ENCODE measurements at regions not wholly inside any gene's neighbourhood (a gene's known extent, or its start where the extent isn't known, plus 50 kb on each side); places are given as distances from the start of the nearest gene placed in this dataset.
A peak's percentile ranks its signal among the peaks of the same experiment; 100 is the strongest.

DNA sequence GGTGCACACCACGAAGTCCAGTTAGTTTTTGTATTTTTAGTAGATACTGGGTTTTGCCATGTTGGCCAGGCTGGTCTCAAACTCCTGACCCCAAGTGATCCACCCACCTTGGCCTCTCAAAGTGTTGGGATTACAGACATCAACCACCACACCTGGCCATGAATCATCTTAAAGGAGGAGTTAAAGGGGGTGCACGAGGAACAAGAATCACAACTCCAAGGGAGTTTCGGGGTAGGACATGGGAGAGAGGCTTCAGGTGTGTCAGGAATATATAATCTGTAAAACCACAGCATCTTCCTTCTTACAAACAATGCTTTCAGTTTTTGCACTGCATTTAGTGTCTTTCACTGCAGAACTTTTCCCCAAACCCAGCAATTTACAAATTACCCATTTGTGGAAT lies 137.4 kb upstream of the SGK1 start:
- DNase-seq (ENCODE audit: low read depth in 2 of 2): no peak

DNA sequence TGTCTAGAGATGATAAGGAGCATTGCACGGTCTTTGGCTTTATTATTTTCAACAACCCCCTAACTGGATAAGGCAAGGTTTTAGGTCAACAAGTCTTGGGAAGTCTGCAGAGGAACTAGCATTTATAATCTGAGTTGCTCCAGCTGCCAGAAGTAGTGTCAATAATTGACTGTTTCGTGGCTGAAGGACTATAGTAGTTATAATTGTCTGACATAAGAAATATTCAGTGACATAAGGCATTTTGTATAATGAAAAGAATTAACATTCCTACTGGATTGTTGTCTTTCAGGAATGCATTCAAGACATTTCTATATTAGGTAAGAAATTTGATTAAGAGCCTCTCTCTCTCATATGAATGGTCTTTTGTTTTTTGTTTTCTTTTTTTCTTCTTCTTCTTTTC lies 136.9 kb upstream of the SGK1 start:
- DNase-seq (ENCODE audit: low read depth in 2 of 2): no peak

DNA sequence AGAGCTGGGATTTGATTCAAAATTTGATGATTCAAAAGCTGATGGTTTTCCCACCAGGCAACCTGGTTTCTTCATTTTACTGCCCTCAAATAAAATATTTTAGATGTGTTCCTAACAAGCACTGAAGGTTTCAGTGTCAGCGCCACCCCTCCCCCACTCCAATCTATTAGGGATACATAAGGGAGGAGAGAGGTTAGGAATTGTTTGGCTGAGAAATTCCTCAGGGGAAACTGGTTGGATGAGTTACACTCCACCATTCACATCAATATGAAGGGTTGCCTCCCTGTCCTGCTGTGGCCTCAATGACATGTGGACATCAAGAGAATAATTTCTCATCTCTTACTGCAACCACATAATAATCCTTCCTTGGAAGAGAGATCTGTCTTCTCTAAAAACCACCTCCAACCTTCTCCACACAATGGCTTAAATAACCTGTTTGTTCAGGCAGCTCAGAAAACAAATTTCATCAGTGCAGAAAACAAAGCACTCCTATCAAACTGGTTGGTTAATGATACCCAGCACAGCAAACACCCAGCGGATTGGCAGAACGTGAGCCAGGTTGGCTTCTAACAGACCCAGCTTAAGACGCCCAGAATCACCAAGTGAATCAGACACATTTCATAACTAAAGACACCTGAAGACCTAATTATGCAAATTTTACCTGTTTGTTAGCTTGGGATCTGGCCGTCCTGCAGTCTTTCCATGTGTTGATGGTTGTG lies 136.0 kb upstream of the SGK1 start:
- no peak for DNase-seq (ENCODE audit: low read depth in 2 of 2)

DNA sequence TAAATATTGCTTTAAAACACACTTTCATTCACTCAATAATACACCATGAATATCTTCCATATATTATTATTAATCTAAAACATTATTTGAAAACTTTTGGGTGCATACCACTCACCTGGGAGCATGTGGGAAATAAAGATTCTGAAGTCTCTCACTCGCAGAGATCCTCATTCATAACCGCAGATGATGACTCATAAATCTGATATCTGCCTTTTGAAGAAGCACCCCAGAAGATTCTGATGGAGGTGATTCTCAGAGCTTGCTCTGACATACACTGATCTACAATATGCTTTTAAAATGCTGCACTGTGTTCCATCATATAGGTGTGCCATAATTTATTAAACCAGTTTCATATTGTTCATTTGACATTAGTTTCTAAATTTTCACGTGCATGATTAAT lies 135.0 kb upstream of the SGK1 start:
- DNase-seq (ENCODE audit: low read depth in 2 of 2): no peak

DNA sequence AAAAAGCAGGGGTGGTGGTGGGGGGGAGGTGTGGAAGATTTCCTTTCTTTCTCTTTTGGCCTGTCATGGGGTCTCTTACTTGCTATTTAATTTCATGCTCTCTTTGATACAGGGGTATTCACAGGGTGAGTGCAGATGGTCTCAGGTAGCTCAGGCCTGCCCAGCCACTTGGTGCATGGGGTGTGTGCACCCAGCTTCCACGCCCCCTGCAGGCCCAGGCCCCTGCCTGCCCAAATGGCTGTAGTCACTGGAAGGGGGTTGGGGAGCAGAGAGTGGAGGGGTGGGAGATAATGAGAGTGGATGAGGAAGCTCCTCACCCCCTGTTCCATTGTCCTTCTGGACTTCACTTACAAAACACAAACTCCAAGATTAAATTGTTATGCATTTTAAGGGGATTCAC lies 133.6 kb upstream of the SGK1 start:
- DNase-seq (ENCODE audit: low read depth in 2 of 2): no peak

DNA sequence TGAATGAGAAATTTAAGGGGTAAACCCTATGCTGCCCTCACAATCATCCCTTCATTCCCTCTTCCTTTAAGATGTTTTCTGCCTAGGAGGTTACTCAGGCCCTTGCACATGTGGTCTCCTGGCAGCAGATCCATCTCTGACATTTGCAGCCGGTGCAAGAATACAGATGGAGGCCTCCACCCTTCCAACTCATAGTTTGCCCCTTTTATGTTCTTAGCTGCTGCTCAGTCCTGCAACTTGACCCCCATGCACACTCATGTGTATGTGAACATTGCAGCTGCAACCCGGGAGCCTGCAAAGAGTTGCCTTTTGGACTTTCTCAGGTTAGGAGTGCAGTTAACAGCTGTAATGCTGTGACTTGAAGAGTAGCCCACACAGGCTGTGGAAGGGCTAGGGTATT lies 131.9 kb upstream of the SGK1 start:
- DNase-seq (ENCODE audit: low read depth in 2 of 2): no peak

DNA sequence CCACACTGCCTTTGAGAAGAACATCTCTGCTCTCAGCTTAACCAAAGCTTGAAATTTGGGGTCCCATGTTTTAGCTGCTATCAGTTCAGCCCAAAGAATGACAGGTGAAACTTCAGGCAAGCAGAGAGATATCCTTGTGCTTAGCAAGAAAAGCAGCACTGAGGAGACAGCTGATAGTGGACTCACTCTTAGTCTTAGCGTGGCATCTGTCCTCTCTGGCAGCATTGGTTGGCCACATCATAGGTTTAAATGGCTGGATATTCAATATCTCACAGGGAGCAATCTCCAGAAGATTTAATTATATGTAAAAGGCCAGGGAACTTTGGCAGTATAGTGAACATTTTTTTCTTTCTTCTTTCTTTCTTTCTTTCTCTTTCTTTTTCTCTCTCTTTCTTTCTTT lies 131.1 kb upstream of the SGK1 start:
- DNase-seq (ENCODE audit: low read depth in 2 of 2): no peak

DNA sequence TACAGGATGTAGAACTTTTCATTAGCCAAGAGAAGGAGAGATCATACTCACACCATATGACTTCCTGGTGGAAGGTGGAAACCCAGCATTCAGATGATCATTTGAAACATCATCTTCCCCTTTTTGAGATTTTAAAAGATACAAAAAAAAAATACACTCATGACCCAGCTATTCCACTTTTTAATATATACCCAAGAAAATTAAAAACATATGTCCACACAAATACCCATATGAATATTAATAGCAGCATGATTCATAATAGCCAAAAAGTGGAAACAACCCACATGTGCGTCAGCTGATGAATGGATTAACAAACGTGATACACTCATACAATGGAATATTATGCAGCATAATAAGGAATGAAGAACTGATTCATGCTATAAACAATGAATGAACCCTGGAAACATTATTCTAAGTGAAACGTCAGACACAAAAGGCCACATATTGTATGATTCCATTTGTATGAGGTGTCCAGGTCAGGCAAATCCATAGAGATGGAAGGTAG lies 130.0 kb upstream of the SGK1 start:
- DNase-seq (ENCODE audit: low read depth in 2 of 2): no peak

DNA sequence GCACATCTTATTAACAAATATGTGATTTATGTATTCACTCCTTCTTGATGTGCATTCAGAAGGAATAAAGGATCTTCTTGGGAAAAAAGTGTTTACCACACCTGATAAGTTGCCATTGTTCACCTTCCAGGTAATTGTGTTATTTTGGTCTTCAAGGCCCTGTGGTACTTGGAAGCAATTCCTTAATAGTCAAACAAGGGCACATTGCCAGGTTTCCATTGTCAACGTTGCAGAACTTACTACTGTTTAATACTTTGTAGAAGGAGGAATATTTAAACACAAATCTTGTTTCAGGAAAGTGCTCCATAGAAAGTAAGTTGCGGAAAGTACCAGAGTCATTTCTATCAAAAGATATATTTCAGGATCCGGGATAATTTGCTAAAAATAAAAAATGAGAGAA lies 129.5 kb upstream of the SGK1 start:
- no peak for DNase-seq (ENCODE audit: low read depth in 2 of 2)

DNA sequence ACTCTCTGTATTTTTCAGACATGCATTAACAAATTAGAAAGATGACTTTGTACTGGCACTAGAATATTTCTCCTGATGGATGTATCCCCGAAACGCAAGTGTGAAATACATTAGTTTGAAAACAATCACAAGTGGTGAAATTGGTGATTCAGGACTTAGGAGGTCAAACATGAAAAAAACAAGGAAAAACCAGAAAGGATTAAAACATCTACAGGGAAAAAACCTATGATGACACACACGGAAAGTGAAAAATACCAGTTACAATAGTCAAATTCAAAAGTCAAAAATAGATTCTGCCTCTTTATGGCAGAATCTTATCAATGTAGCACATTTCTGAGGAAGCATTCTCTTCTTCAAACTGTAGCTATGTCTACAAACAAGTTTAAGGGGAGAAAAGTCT lies 129.0 kb upstream of the SGK1 start:
- DNase-seq (ENCODE audit: low read depth in 2 of 2): no peak

DNA sequence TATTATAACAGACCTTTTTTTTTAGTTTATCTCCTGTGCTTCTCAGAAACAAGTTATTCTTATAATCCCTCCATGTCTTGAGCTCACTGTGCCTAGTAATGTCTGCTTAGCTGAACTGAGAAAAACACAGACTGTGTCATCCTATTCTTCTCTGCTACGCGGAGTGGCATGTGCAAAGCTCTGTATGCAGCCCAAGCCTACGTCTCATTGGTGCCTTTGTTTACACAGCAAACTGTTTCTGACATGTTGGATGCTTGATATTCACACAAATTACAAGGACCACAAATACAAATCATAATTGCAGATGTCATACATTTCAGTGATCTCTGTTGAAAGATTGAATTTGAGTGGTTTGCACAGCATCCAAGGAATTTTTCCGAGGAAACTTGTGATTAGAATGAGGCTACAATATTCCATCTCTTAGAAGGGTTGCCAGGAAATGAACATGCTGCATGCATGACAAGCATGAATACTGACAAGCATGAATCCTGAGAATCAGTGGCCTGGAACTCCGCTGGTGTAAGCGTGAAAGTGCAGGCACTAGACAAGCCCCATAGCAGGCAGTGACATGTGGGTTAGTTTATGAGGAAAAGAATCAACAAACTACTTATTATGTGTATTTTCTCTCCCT lies 128.4 kb upstream of the SGK1 start:
- no peak for DNase-seq (ENCODE audit: low read depth in 2 of 2)

DNA sequence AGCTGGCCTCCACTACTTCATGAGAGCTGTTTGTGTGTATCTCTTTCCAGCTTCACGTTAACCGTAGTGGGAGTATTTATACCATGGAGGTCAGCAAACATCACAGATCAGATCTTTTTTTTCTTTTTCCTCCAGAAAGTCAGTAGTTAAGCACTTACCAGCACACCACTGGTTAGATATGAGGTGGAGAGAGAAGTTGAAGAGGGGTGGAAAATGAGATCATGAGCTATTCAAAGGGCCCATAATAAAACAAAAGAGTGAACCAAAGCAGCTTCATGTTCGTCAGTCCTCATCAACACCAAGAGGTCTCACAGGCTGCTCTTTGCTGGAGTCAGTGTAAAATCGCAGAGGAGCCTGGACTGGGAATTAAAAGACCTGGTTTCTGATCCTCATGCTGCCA lies 125.1 kb upstream of the SGK1 start:
- no peak for DNase-seq (ENCODE audit: low read depth in 2 of 2)

DNA sequence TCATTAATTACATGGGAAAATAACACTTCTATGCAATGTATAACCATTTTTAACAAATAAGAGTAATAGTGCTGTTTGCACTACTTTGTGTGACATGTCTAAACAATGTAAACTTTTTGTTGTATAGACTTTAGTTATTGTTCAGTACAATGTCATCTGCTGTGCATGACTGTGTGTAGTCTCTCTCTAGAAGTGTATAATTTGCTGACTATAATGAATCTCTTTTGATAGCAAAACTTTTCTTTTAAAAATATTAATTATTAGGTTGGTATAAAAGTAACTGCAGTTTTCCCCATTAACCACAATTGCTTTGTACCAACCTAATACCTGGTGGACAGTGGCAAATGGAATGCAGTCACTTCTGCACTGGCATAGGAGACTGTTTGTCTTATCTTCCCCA lies 124.2 kb upstream of the SGK1 start:
- no peak for DNase-seq (ENCODE audit: low read depth in 2 of 2)

DNA sequence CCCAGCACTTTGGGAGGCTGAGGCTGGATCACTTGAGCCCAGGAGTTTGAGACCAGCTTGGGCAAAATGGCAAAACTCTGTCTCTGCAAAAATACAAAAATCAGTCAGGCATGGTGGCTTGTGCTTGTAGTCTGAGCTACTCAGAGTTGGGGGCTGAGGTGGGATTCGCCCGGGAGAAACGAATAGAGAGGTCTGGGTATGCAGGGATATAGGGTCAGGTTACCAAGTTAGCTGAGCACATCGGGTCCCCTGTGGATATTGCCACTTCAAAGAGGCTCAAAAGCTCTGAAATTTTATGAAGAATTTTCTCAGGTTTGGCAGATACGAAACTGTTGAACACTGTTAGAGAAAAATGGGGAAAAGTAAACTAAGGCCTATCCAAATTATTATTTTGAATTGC lies 120.9 kb upstream of the SGK1 start:
- no peak for DNase-seq (ENCODE audit: low read depth in 2 of 2)

DNA sequence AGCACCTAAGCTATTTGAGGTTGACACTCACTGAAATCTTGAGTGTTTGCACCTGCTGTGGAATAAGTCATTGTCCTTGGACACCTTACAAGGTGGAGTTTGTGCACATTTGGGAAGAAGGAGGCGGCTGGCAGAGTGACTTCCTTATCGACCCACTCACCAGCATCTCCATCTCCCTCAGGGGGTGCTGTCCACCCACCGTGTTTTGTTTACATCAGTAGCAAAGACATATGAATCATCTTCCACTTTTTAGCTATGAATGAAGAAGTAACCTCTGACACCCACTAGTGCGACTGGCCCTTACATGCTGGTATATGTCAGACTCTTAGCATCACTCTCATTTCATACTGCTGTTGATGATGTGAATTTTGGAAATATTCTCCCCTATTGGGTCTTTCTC lies 119.5 kb upstream of the SGK1 start:
- no peak for DNase-seq (ENCODE audit: low read depth in 2 of 2)

DNA sequence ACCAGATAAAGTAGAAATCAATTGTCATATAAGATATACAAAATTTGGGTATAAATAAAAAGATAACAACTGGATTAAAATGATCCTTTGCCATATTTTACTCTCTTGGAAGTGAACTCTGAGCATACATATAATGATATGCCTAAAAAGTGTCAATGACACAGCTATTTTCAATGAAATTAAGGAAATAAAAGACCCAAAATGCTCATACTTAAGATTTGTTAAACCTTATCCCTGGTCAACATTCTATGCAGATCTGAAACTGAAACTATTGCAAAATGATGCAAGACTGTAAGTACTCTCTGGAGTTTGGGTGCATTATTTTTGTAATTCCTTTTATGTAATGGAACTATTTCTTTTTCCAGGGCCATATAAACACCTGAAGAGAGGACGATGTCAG lies 119.0 kb upstream of the SGK1 start:
- no peak for DNase-seq (ENCODE audit: low read depth in 2 of 2)

DNA sequence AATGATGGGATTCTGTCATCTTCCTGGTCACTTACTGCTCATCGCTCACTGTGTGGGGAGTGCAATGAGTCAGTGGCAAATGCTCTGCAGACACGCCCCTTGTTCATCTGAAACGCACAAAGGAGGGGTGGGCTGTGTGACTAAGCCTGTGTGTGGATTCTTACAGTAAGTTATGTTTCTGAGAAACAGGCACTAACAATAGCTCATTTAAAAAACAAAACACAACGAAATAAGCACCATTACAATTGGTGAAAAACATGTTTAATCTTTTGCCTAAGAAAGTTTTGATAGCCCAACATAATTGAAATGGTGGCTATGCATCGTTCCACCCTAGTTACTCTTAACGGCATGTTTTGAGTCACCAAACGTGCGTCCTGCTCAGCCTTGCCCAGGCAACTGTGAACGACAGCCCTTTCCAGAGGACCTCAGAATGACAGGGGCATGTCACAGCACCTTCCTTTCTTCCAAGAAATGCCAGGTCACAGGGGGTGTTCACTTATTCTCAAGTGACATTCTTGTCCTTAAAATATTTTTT lies 118.4 kb upstream of the SGK1 start:
- peak; percentile 39 to 60 for DNase-seq (ENCODE audit: low read depth in 2 of 2)

DNA sequence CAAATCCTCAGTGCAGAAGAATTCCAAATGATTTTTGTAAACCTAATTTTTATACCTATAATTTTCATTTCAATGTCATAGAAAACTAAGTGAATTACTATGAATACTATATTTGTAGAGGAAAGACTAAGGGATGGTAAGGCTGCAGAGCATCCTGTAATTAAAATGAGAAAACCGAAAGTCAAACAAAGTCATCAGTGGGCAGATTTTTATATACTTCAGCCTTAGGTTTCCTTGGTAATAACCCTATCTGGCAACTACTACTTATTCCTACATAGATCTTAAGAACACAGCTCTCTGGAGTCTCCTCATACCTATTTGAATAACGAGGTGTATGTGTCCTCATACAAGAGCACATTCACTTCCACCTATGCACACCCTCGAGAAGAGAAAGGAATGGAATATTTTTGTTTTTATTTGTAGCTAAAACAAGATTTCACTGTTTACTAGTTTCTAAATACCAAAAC lies 117.9 kb upstream of the SGK1 start:
- DNase-seq (ENCODE audit: low read depth in 2 of 2): no peak

DNA sequence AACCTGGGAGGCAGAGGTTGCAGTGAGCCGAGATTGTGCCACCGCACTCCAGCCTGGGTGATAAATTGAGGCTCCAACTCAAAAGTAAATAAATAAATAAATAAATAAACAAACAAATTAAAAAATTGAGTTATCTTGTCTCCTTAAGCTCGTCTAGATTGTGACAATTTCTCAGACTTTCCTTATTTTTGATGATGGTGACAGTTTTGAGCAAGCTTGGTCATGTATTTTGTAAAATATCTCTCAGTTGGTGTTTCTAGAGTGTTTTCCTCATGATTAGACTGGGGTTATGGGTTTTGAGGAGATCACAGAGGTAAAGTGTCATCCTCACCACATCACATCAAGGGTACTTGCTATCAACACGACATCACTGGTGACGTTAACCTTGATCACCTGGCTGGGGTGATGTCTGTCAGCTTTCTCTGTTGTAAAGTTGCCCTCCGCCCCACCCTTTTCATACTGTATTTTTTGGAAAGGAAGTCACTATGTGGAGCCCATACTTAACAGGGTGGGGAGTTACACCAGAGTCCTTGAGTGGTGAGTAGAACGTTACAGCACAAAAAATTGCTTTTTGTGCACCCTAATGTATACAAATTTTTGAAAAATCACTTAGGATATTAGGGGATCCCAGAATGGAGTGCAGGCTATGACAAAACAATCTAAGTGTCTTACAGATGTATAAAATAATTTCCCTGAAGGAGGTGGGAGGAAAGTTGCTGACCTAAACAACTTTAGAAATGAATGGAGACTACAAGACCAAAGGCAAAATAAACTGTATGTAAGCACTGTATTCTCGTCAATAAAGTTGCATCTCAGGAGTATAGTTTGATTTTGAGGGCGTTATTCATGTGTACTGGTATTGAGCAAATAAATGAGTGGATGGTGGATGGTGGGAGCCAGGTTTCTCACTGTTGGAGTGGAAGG lies 116.4 kb upstream of the SGK1 start:
- no peak for DNase-seq (ENCODE audit: low read depth in 2 of 2)

DNA sequence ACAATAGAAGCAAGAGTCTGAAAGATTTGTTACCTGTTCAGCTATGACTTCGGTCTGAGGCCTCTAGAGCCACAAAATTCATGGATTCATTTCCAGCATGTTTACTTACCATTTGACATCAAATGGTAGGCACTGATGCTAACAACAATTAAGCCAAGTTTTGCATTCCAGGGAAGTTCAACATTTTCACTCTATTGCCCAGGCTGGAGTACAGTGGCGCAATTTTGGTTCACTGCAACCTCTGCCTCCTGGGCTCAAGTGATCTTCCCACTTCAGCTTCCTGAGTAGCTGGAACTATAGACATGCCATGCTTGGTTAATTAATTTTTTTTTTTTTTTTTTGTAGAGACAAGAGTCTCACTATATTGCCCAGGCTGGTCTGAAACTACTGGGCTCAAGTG lies 114.1 kb upstream of the SGK1 start:
- DNase-seq (ENCODE audit: low read depth in 2 of 2): no peak

DNA sequence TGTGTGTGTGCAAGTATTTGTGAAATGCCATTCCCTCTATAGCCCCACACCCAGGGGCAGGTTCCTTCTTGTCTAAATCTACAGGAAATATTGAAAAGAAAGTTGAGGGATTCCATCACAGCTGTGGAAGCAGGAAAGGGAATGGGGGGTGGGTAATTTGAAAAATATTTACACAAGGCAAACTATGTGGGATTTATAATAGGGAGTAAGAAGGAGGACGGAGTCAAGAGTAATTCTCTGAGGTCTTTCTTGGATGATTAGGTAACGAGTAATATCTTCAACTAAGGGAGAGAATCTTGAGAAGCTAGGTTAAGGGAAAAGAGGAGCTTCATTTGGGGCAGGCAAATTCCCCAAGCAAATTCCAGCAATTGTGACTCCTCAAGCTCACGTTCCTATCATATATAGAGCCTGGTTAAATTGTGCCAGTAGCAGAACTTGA lies 113.5 kb upstream of the SGK1 start:
- DNase-seq (ENCODE audit: low read depth in 2 of 2): no peak

DNA sequence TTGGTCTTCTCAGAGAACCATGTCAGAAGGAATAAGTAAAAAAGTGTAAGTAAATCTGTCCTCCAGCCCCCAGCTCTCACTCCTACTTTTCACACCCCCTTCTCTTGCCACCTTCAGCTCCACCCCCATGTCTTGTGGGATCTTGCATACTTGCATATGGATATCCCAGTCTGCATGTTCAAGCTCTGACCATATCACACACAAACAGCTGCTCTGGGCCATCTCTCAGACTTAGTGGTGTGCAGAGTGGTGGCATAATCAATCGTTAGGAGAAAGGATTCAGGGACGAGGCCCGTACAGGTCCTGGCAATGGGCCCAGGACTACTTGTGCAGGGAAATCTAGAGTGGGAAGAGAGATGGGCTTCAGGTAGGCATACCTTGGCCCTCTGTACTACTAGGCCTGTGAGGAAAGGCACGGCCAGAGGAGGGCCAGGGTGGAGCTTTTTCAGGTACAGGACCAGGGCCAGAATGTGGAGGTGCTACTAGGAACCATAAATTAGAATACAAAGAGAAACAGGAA lies 112.0 kb upstream of the SGK1 start:
- DNase-seq (ENCODE audit: low read depth in 2 of 2): no peak

Measured in stimulated activated CD4-positive, alpha-beta T cell treated with anti-CD3 and anti-CD28 coated beads, Interleukin-1b, Interleukin-23, amount 100 ng/mL, for 4 hours (primary cell).